Neuronal stem cell (in vitro differentiated cells): ENCODE measurements at regions not wholly inside any gene's neighbourhood (a gene's known extent, or its start where the extent isn't known, plus 50 kb on each side); places are given as distances from the start of the nearest gene placed in this dataset.

Experiments used
- DNase-seq: peaks from one replicate; pipeline ENCODE4 v3.0.0-alpha.2; 2013; ENCODE audit warnings: low spot score
- H2AFZ ChIP-seq: one replicate; pipeline ENCODE4 v1.6.1; 2013; ENCODE audit warnings: mild to moderate bottlenecking, low read length, inconsistent platforms
- H2AK5ac ChIP-seq: 2 replicates; pipeline ENCODE4 v1.6.1; 2013; ENCODE audit warnings: low read depth, mild to moderate bottlenecking, inconsistent platforms, low read length, moderate library complexity, mixed read lengths
- H2BK120ac ChIP-seq: 2 replicates; pipeline ENCODE4 v1.6.1; 2013; ENCODE audit warnings: low read depth, mild to moderate bottlenecking, inconsistent platforms, low read length, moderate library complexity, mixed read lengths
- H2BK12ac ChIP-seq: one replicate; pipeline ENCODE4 v1.6.1; 2013; ENCODE audit warnings: low read length, inconsistent platforms
- H2BK15ac ChIP-seq: 2 replicates; pipeline ENCODE4 v1.6.1; 2013; ENCODE audit warnings: mild to moderate bottlenecking, low read length, inconsistent platforms, mixed read lengths
- H2BK5ac ChIP-seq: one replicate; pipeline ENCODE4 v1.6.1; 2013; ENCODE audit warnings: inconsistent platforms, mild to moderate bottlenecking, low read length, moderate library complexity
- H3K14ac ChIP-seq: one replicate; pipeline ENCODE4 v1.6.1; 2013; ENCODE audit warnings: low read length, inconsistent platforms
- H3K18ac ChIP-seq: 2 replicates; pipeline ENCODE4 v1.6.1; 2013; ENCODE audit warnings: low read length, inconsistent platforms
- H3K23ac ChIP-seq: 2 replicates; pipeline ENCODE4 v1.6.1; 2013; ENCODE audit warnings: low read depth, mild to moderate bottlenecking, mixed read lengths, low read length, inconsistent platforms; ENCODE audit not compliant: poor library complexity
- H3K27ac ChIP-seq: replicated peaks from 3 replicates; pipeline ENCODE4 v1.5.1; 2013; ENCODE audit warnings: low read length, inconsistent platforms
- H3K27me3 ChIP-seq, 3 experiments: 2 replicates each; pipeline ENCODE4 v1.6.1; 2013; ENCODE audit warnings: low read length in 3 of 3, mild to moderate bottlenecking in 2 of 3, inconsistent platforms in 1 of 3, low read depth in 1 of 3, mixed read lengths in 1 of 3, moderate library complexity in 1 of 3; ENCODE audit not compliant: control insufficient read depth in 3 of 3, insufficient read depth in 3 of 3
- H3K36me3 ChIP-seq, 2 donors: replicated peaks in 1 of 2; 2 replicates each; pipeline ENCODE4 v1.6.1; 2013; ENCODE audit warnings: low read length in 2 of 2; ENCODE audit not compliant: control insufficient read depth in 2 of 2, insufficient read depth in 2 of 2
- H3K4ac ChIP-seq: 2 replicates; pipeline ENCODE4 v1.6.1; 2013; ENCODE audit warnings: inconsistent platforms, mild to moderate bottlenecking, low read length, moderate library complexity
- H3K4me1 ChIP-seq, 2 donors: 1 replicate in 1 of 2; 2 replicates in 1 of 2; pipeline ENCODE4 v1.6.1; 2013; ENCODE audit warnings: low read length in 2 of 2, low read depth in 1 of 2; ENCODE audit not compliant: control insufficient read depth in 2 of 2, insufficient read depth in 1 of 2
- H3K4me2 ChIP-seq: one replicate; pipeline ENCODE4 v1.6.1; 2013; ENCODE audit warnings: mild to moderate bottlenecking, low read length, inconsistent platforms; ENCODE audit not compliant: insufficient read depth, poor library complexity, severe bottlenecking
- H3K4me3 ChIP-seq, 2 donors: 2 replicates each; pipeline ENCODE4 v1.5.1; 2013; ENCODE audit warnings: low read length in 2 of 2, mild to moderate bottlenecking in 2 of 2, inconsistent platforms in 1 of 2, moderate library complexity in 1 of 2
- H3K79me1 ChIP-seq: one replicate; pipeline ENCODE4 v1.6.1; 2013; ENCODE audit warnings: low read depth, mild to moderate bottlenecking, inconsistent platforms, low read length, moderate library complexity
- H3K9ac ChIP-seq: one replicate; pipeline ENCODE4 v1.6.1; 2013; ENCODE audit warnings: mild to moderate bottlenecking, low read depth, low read length, inconsistent platforms; ENCODE audit not compliant: poor library complexity
- H3K9me3 ChIP-seq, 2 donors: replicated peaks in 1 of 2; 2 replicates each; pipeline versions ENCODE3 to v1.6.1; 2013; ENCODE audit warnings: low read length in 2 of 2, mild to moderate bottlenecking in 2 of 2, inconsistent platforms in 1 of 2, low read depth in 1 of 2, mixed read lengths in 1 of 2, moderate library complexity in 1 of 2; ENCODE audit not compliant: control insufficient read depth in 2 of 2, insufficient read depth in 1 of 2
- H4K8ac ChIP-seq: one replicate; pipeline ENCODE4 v1.6.1; 2013; ENCODE audit warnings: low read depth, mild to moderate bottlenecking, inconsistent platforms, low read length, moderate library complexity
- H4K91ac ChIP-seq: one replicate; pipeline ENCODE4 v1.6.1; 2013; ENCODE audit warnings: low read length, low read depth, mild to moderate bottlenecking, inconsistent platforms; ENCODE audit not compliant: poor library complexity
- WGBS, 2 donors: extraction: QIAGEN DNeasy Blood & Tissue Kit; methylation state at CpG; one replicate each; pipeline ENCODE4 v1.1.7; 2013; ENCODE audit warnings: missing lambda C conversion rate in 2 of 2, mixed read lengths in 1 of 2; ENCODE audit not compliant: insufficient read length in 2 of 2, insufficient replicate concordance in 1 of 2; ENCODE audit errors: extremely low coverage in 2 of 2; 5-methylcytosine and 5-hydroxymethylcytosine counted together

DNA sequence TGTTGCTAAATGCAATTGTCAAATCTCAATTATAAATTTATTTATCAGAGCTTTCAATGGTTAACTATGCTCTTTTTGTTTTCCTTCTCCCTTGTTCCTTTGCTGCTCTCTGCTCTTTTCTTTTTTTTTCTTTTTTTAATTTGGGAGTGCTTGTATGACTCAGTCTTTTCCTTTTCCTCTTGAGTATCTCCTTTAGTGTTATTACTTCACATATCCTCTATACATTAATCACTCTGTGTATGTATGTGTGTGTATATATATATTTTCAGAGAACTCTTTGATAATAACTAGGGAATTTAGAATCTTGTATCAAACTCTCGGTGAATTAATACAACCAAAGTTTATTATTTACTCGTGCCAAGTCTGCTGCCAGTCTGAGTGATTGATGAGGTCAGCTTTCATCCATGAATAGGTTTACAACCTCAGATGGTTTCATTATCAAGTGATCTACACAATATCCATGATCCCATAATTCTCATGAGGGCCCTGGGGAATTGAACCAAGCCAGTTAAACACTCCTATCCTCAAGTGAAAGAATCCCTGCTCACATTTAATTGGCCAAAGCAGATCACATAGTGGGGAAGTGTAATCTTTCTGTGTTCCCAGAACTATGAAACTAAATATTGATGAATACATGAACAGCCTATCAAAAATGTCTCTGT, 743.4 kb upstream of the CNTN5 start:
- Histone ChIP-seq H2BK5ac (no peak overlapping the region), H2BK15ac (no peak overlapping the region), H4K91ac (no peak overlapping the region), H3K23ac (no peak overlapping the region), H3K27me3 (no peaks in the 10 kb centered on the region), H3K9ac (no peak overlapping the region), H3K4me3 (no peak overlapping the region), H3K9me3 (no peaks in the 10 kb centered on the region), H2BK120ac (no peak overlapping the region), H2BK12ac (no peak overlapping the region), H4K8ac (no peak overlapping the region), H3K4ac (no peak overlapping the region), H3K27ac (no peak overlapping the region), H2AK5ac (no peak overlapping the region), H3K79me1 (no peaks in the 10 kb centered on the region), H3K14ac (no peak overlapping the region), H3K18ac (no peak overlapping the region), H3K4me2 (no peak overlapping the region), H2AFZ (no peak overlapping the region), H3K36me3 (no peaks in the 10 kb centered on the region), H3K4me1 (no peaks in the 10 kb centered on the region)
- no peak for DNase-seq
- WGBS, 2 donors = no CpG with 5 or more reads among the region's 2 CpGs

DNA sequence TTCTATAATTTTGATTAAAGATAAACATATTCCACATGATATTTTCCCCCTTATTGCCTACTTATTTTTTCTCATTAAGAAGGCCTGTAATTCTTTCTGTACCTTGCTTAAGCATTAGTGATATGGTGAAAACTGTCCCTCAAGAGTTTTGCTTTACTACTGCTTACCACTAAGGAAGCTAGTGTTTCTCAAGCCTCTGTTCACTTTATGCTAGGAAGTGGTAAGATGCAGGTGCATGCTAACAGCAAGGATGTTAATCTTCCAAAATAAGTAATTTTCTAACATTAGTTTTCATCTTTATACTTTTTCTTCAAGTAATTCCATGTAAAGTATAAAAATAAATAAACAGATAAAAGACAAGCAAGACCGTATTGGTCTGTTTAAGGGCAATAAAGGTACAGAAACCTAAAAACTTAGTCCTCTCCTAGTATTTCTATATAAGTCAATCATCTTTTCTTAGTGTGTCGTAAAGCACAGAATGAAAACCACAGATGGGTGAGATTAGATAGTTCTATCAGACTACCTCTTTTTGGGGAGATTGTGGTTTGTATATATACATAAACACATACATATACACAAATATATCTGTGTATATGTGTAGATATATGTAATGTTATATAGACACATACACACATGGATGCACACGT, 731.0 kb upstream of the CNTN5 start:
- Histone ChIP-seq H3K4me3 (no peak overlapping the region), H2BK15ac (no peak overlapping the region), H4K91ac (no peak overlapping the region), H2BK5ac (no peak overlapping the region), H3K4me2 (no peak overlapping the region), H3K36me3 (no peaks in the 10 kb centered on the region), H3K9ac (no peak overlapping the region), H3K23ac (no peak overlapping the region), H3K18ac (no peak overlapping the region), H3K9me3 (no peaks in the 10 kb centered on the region), H2BK12ac (no peak overlapping the region), H4K8ac (no peak overlapping the region), H3K27me3 (no peaks in the 10 kb centered on the region), H2AK5ac (no peak overlapping the region), H3K4ac (no peak overlapping the region), H3K27ac (no peak overlapping the region), H3K79me1 (no peaks in the 10 kb centered on the region), H2AFZ (no peak overlapping the region), H3K14ac (no peak overlapping the region), H3K4me1 (no peaks in the 10 kb centered on the region), H2BK120ac (no peak overlapping the region)
- no peak for DNase-seq
- WGBS, 2 donors = no CpG with 5 or more reads among the region's 3 CpGs

DNA sequence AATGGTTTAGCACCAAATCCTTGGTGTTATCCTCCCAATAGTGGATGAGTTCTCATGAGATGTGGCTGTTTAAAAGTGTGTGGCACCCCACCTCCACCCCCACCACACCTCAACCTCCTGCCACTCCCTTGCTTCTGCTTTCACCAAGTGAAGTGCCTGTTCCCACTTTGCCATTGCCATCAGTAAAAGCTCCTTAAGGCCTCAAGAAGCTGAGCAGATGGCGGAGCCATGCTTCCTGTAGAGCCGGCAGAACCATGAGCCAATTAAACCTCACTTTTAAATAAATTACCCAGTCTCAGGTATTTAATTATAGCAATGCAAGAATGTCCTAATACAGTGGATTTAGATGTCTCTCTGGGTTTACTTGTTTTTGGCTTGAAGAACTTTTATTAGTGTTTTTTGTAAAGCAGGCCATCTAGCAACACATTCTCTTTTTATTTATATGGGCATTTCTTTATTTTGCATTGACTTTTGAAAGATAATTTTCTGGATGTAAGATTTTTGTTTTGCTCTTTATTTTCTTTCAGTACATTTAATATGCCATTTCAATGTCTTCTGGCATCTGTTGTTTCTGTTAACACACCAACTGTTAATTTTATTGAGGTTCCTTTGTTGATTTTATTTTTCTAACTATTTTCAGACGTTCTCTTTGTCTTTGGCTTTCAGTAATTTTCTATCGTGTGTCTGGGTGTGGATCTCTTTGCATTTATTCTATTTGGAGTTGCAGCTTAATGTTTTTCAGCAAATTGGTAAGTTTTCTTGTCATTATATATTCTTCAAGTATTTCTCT, 724.5 kb upstream of the CNTN5 start:
- Histone ChIP-seq H2BK15ac (no peak overlapping the region), H3K36me3 (no peaks in the 10 kb centered on the region), H3K4me1 (no peaks in the 10 kb centered on the region), H2AFZ (no peak overlapping the region), H3K14ac (no peak overlapping the region), H2AK5ac (no peak overlapping the region), H3K4ac (no peak overlapping the region), H3K9me3 (no peaks in the 10 kb centered on the region), H3K23ac (no peak overlapping the region), H2BK12ac (no peak overlapping the region), H2BK120ac (no peak overlapping the region), H4K8ac (no peak overlapping the region), H2BK5ac (no peak overlapping the region), H4K91ac (no peak overlapping the region), H3K4me2 (no peak overlapping the region), H3K79me1 (no peaks in the 10 kb centered on the region), H3K27ac (no peak overlapping the region), H3K4me3 (no peak overlapping the region), H3K18ac (no peak overlapping the region), H3K27me3 (no peaks in the 10 kb centered on the region), H3K9ac (no peak overlapping the region)
- no CpG with 5 or more reads among the region's 4 CpGs for WGBS, 2 donors
- no peak for DNase-seq

DNA sequence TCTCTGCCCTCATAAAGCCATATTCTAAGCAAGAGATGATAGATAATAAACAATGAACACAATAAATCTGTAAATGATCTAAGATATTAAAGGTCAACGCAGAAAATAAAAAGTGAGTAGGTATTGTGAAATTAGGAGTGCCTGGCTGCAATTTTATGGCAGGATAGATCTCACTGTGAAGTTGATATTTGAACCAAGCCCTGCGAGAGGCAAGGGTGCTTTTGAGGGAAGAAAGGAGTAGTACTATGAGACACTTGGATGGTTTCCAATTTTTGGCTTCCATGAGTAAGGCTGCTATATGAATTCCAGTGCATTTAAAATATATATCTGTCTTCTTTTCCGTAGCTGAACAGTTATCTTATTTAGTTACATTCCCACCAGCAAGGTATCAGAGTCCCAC, 720.0 kb upstream of the CNTN5 start:
- Histone ChIP-seq H3K36me3 (no peaks in the 10 kb centered on the region), H4K91ac (no peak overlapping the region), H2BK5ac (no peak overlapping the region), H2BK120ac (no peak overlapping the region), H3K4me1 (no peaks in the 10 kb centered on the region), H2BK15ac (no peak overlapping the region), H3K23ac (no peak overlapping the region), H3K4ac (no peak overlapping the region), H3K18ac (no peak overlapping the region), H3K27ac (no peak overlapping the region), H3K9me3 (no peaks in the 10 kb centered on the region), H3K9ac (no peak overlapping the region), H2AFZ (no peak overlapping the region), H2AK5ac (no peak overlapping the region), H3K27me3 (no peaks in the 10 kb centered on the region), H3K4me3 (no peak overlapping the region), H3K79me1 (no peaks in the 10 kb centered on the region), H2BK12ac (no peak overlapping the region), H3K14ac (no peak overlapping the region), H4K8ac (no peak overlapping the region), H3K4me2 (no peak overlapping the region)
- WGBS, 2 donors = no CpG with 5 or more reads among the region's 3 CpGs
- no peak for DNase-seq
